Lower lobe of right lung (tissue), 2 donors: ENCODE measurements at regions not wholly inside any gene's neighbourhood (a gene's known extent, or its start where the extent isn't known, plus 50 kb on each side); places are given as distances from the start of the nearest gene placed in this dataset.

ENCODE experiments used
- ATAC-seq, 2 donors: fragments of 200-7000 bp; cut with Tn5 transposase; one replicate each; pipeline ENCODE4 v1.9.1; 2020 to 2022; ENCODE audit warnings: mild to moderate bottlenecking in 2 of 2, moderate library complexity in 2 of 2
- DNase-seq: peaks from one replicate; pipeline ENCODE4 v3.0.0-alpha.2; 2020
- H3K27ac ChIP-seq: fragments of 200-600 bp; one replicate; pipeline ENCODE4 v1.8.0; 2022
- H3K27me3 ChIP-seq: fragments of 200-600 bp; one replicate; pipeline ENCODE4 v1.8.0; 2022; ENCODE audit warnings: low read depth
- H3K36me3 ChIP-seq: fragments of 200-600 bp; one replicate; pipeline ENCODE4 v1.8.0; 2022; ENCODE audit warnings: mild to moderate bottlenecking
- H3K4me1 ChIP-seq: fragments of 200-600 bp; one replicate; pipeline ENCODE4 v1.8.0; 2022
- H3K4me3 ChIP-seq: fragments of 200-600 bp; one replicate; pipeline ENCODE4 v1.8.0; 2022; ENCODE audit warnings: mild to moderate bottlenecking
- H3K9me3 ChIP-seq: fragments of 200-600 bp; one replicate; pipeline ENCODE4 v1.8.0; 2022
- CTCF ChIP-seq: fragments of 200-600 bp; IDR thresholded peaks from one replicate; pipeline ENCODE4 v1.8.0; 2022; ENCODE audit warnings: antibody characterized with exemption, mild to moderate bottlenecking
- intact Hi-C: fragments of 100-400 bp; cut with DNase I; formaldehyde crosslinking; loops from one replicate; pipeline ENCODE4 v1.11.0; 2022
- donor health status: DM: no; HTN: yes; CAD: no; lungs with severe emphysema.

GRCh38 chr3:73745526-73746191, 120.9 kb upstream of the PDZRN3 start:
- no peaks in the 10 kb centered on the region for H3K9me3 ChIP-seq
- DNase-seq, result no peak
- no peak for TF ChIP-seq CTCF
- ATAC-seq, result no peak
- H3K4me1 ChIP-seq, result no peaks in the 10 kb centered on the region
- H3K27me3 ChIP-seq, result no peaks in the 10 kb centered on the region
- intact Hi-C loops, result no loop called here
- no peak overlapping the region for H3K4me3 ChIP-seq
- H3K36me3 ChIP-seq, result no peaks in the 10 kb centered on the region
- no peak overlapping the region for H3K27ac ChIP-seq

- no peak for DNase-seq
- Histone ChIP-seq H3K27me3 (no peaks in the 10 kb centered on the region), H3K4me1 (no peaks in the 10 kb centered on the region), H3K36me3 (no peaks in the 10 kb centered on the region), H3K9me3 (no peaks in the 10 kb centered on the region), H3K4me3 (no peak overlapping the region), H3K27ac (peak overlapping the region; percentile 49)
- TF ChIP-seq CTCF, result no peak
- intact Hi-C loops, result no loop called here
- no peak for ATAC-seq
These were observed 118.8 kb upstream of the PDZRN3 start for GRCh38 chr3:73743551-73743950.

GRCh38 chr3:73739791-73740453, 115.2 kb upstream of the PDZRN3 start:
- Histone ChIP-seq H3K4me1 (no peaks in the 10 kb centered on the region), H3K27ac (no peak overlapping the region), H3K9me3 (no peaks in the 10 kb centered on the region), H3K4me3 (no peak overlapping the region), H3K27me3 (no peaks in the 10 kb centered on the region), H3K36me3 (no peaks in the 10 kb centered on the region)
- DNase-seq, result no peak
- no peak for ATAC-seq
- intact Hi-C loops, result no loop called here
- no peak for TF ChIP-seq CTCF

- intact Hi-C loops, result no loop called here
- Histone ChIP-seq H3K4me1 (no peaks in the 10 kb centered on the region), H3K27ac (no peak overlapping the region), H3K9me3 (no peaks in the 10 kb centered on the region), H3K36me3 (no peaks in the 10 kb centered on the region), H3K27me3 (no peaks in the 10 kb centered on the region), H3K4me3 (no peak overlapping the region)
- DNase-seq (no peak), ATAC-seq (no peak)
- TF ChIP-seq CTCF, result no peak
These were observed 114.0 kb upstream of the PDZRN3 start for GRCh38 chr3:73738711-73739110.

GRCh38 chr3:73734211-73735089, 109.7 kb upstream of the PDZRN3 start:
- Histone ChIP-seq H3K27me3 (no peaks in the 10 kb centered on the region), H3K27ac (no peak overlapping the region), H3K4me3 (no peak overlapping the region), H3K36me3 (no peaks in the 10 kb centered on the region), H3K9me3 (no peaks in the 10 kb centered on the region), H3K4me1 (no peaks in the 10 kb centered on the region)
- intact Hi-C loops, result no loop called here
- DNase-seq (no peak), ATAC-seq (no peak)
- no peak for TF ChIP-seq CTCF
